Caco-2 (cell line): ENCODE measurements at regions not wholly inside any gene's neighbourhood (a gene's known extent, or its start where the extent isn't known, plus 50 kb on each side); places are given as distances from the start of the nearest gene placed in this dataset.

Source experiments
- BruUV-seq: library from RNA; stranded (reverse); fragments of 400-500 nt; replicated peaks from 2 replicates; lab custom pipeline; 2021; lab: Mats Ljungman, UMichigan
- CTCF ChIA-PET: fragments of 300-600 bp; sonication (Branson Sonifier 250); formaldehyde crosslinking; loops from one replicate; lab custom pipeline; 2022; ENCODE audit warnings: antibody characterized with exemption; lab: Charles Lee
- POLR2A ChIA-PET: fragments of 300-600 bp; sonication (Branson Sonifier 250); formaldehyde crosslinking; loops from one replicate; lab custom pipeline; 2022; ENCODE audit warnings: antibody characterized with exemption; lab: Charles Lee
- DNase-seq, 2 experiments: peaks; one replicate each; pipeline versions ENCODE4 v3.0.0 to v3.0.0-alpha.2; 2020 to 2022
- H3K27me3 ChIP-seq: replicated peaks from 2 replicates; pipeline ENCODE4 v1.6.0; 2011; ENCODE audit warnings: low read length; ENCODE audit not compliant: control insufficient read depth, insufficient read depth
- H3K36me3 ChIP-seq: 2 replicates; pipeline ENCODE4 v1.5.1; 2011; ENCODE audit warnings: low read length; ENCODE audit not compliant: control insufficient read depth, insufficient read depth
- H3K4me1 ChIP-seq: fragments of 250-450 bp; sonication (Bioruptor Pico); 2 replicates; pipeline ENCODE4 v1.5.1; 2020; ENCODE audit warnings: mild to moderate bottlenecking
- H3K4me3 ChIP-seq: 2 replicates; pipeline ENCODE4 v1.5.1; 2011; ENCODE audit warnings: low read depth, mild to moderate bottlenecking, control low read depth, low read length
- H3K9me3 ChIP-seq: fragments of 250-450 bp; sonication (Bioruptor Pico); 2 replicates; pipeline ENCODE4 v1.5.1; 2020; ENCODE audit warnings: mild to moderate bottlenecking, moderate library complexity
- H3K27ac Mint-ChIP-seq: one replicate; pipeline ENCODE4 v1.8.0; 2022; ENCODE audit warnings: mixed read lengths; ENCODE audit not compliant: unreplicated experiment
- H3K27me3 Mint-ChIP-seq: one replicate; pipeline ENCODE4 v1.8.0; 2022; ENCODE audit warnings: mixed read lengths; ENCODE audit not compliant: insufficient read depth, unreplicated experiment
- H3K36me3 Mint-ChIP-seq: one replicate; pipeline ENCODE4 v1.8.0; 2022; ENCODE audit warnings: mild to moderate bottlenecking, mixed read lengths; ENCODE audit not compliant: insufficient read depth, unreplicated experiment
- H3K4me1 Mint-ChIP-seq: one replicate; pipeline ENCODE4 v1.8.0; 2022; ENCODE audit warnings: low read depth, mixed read lengths; ENCODE audit not compliant: unreplicated experiment
- H3K4me3 Mint-ChIP-seq: one replicate; pipeline ENCODE4 v1.8.0; 2022; ENCODE audit warnings: mild to moderate bottlenecking, moderate library complexity, mixed read lengths; ENCODE audit not compliant: unreplicated experiment
- H3K9me3 Mint-ChIP-seq: one replicate; pipeline ENCODE4 v1.8.0; 2022; ENCODE audit warnings: mixed read lengths; ENCODE audit not compliant: unreplicated experiment
- CTCF ChIP-seq, 2 experiments: fragments of 200-600 bp in 1 of 2; IDR thresholded peaks; 1 replicate in 1 of 2; 2 replicates in 1 of 2; pipeline versions ENCODE4 v1.5.1 to v1.8.0; 2011 to 2022; ENCODE audit warnings: antibody characterized with exemption in 1 of 2, control low read depth in 1 of 2, inconsistent platforms in 1 of 2, low read depth in 1 of 2, low read length in 1 of 2, mild to moderate bottlenecking in 1 of 2, moderate library complexity in 1 of 2; ENCODE audit not compliant: insufficient read depth in 1 of 2, severe bottlenecking in 1 of 2, unreplicated experiment in 1 of 2
- intact Hi-C: fragments of 100-400 bp; cut with micrococcal nuclease; formaldehyde crosslinking; loops from one replicate; pipeline ENCODE4 v1.10.0; 2022; ENCODE audit not compliant: unreplicated experiment

- Mint-ChIP-seq H3K9me3 (no peaks in the 10 kb centered on the region), H3K4me1 (no peaks in the 10 kb centered on the region), H3K27me3 (no peaks in the 10 kb centered on the region), H3K4me3 (no peak overlapping the region), H3K36me3 (peaks cover 4% of the 10 kb centered on the region), H3K27ac (no peak overlapping the region)
- Histone ChIP-seq H3K4me3 (no peak overlapping the region), H3K4me1 (no peaks in the 10 kb centered on the region), H3K36me3 (no peaks in the 10 kb centered on the region), H3K27me3 (no peaks in the 10 kb centered on the region), H3K9me3 (no peaks in the 10 kb centered on the region)
- no peak for DNase-seq
- ChIA-PET CTCF (no interaction called here), POLR2A (no interaction called here)
- no peak for TF ChIP-seq CTCF (IDR thresholded peaks at IDR 0.05; ENCODE audit: insufficient read depth in 1 of 2, low read depth in 1 of 2, low read length in 1 of 2, severe bottlenecking in 1 of 2, unreplicated experiment in 1 of 2)
- intact Hi-C loops: no loop called here
- no TSS peak for BruUV-seq
Measured at GRCh38 chr4:151527699-151528098, 118.7 kb downstream of the FHIP1A start.

DNA sequence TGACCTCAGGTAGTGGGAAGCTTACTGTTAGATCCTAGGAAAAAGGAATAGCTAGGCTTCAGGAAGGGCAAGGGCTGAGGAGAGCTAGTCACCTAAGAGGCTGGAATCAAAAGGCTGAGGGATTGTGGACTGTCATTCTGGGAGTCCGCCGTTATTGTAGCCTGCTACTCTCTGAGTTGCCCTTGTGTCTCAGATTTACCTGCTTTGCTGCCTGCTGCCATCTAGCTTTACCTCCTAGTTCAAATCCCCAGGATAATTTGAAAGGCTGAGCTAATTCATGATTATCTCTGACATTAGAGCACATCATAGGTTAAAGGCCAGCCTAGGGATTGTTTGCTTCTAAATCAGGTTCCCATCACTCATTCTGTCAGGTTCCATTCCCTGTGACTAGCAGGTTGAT, 120.2 kb downstream of the FHIP1A start:
- CTCF ChIA-PET: no interaction called here
- BruUV-seq: no TSS peak
- Histone ChIP-seq H3K27me3 (no peaks in the 10 kb centered on the region), H3K36me3 (no peaks in the 10 kb centered on the region), H3K4me1 (no peaks in the 10 kb centered on the region), H3K9me3 (no peaks in the 10 kb centered on the region), H3K4me3 (no peak overlapping the region)
- intact Hi-C loops: no loop called here
- H3K36me3 Mint-ChIP-seq: peaks cover 4% of the 10 kb centered on the region
- H3K4me3 Mint-ChIP-seq: no peak overlapping the region
- no peaks in the 10 kb centered on the region for H3K27me3 Mint-ChIP-seq
- no peak for DNase-seq
- H3K4me1 Mint-ChIP-seq: no peaks in the 10 kb centered on the region
- no peaks in the 10 kb centered on the region for H3K9me3 Mint-ChIP-seq
- POLR2A ChIA-PET: interaction anchor here (0.6 kb wide), 1 partner anchor 165 kb away, joined by 4 read pairs; no protein-coding TSS in a partner anchor
- no peak for TF ChIP-seq CTCF (IDR thresholded peaks at IDR 0.05; ENCODE audit: insufficient read depth in 1 of 2, low read depth in 1 of 2, low read length in 1 of 2, severe bottlenecking in 1 of 2, unreplicated experiment in 1 of 2)
- no peak overlapping the region for H3K27ac Mint-ChIP-seq

DNA sequence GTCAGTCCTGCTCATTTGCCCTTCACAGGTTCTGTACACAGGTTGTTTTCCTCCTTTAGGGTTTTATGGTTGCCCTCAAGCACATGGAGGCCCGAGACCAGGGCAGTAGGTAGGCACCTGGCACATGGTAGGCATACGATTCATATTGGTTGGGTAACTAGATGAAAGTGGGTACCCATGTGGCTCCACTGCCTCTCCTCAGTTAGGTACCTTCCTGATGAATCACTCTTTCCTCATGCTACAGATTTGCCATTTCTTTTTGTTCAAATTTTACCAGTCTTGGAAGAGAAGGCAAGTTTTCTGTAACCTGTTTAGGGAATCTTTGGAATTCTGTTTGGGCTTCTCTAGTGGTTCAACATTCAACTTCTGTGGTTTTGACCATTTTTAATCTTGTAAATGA, 121.3 kb downstream of the FHIP1A start:
- Mint-ChIP-seq H3K9me3 (no peaks in the 10 kb centered on the region), H3K36me3 (no peaks in the 10 kb centered on the region), H3K27ac (no peak overlapping the region), H3K4me3 (no peak overlapping the region), H3K27me3 (no peaks in the 10 kb centered on the region), H3K4me1 (no peaks in the 10 kb centered on the region)
- DNase-seq: no peak
- Histone ChIP-seq H3K4me1 (no peaks in the 10 kb centered on the region), H3K27me3 (no peaks in the 10 kb centered on the region), H3K4me3 (no peak overlapping the region), H3K36me3 (no peaks in the 10 kb centered on the region), H3K9me3 (no peaks in the 10 kb centered on the region)
- no TSS peak for BruUV-seq
- CTCF ChIA-PET: no interaction called here
- intact Hi-C loops: loop anchor here (2.0 kb wide), 1 partner anchor 75 kb away; no protein-coding TSS in a partner anchor
- no peak for TF ChIP-seq CTCF (IDR thresholded peaks at IDR 0.05; ENCODE audit: insufficient read depth in 1 of 2, low read depth in 1 of 2, low read length in 1 of 2, severe bottlenecking in 1 of 2, unreplicated experiment in 1 of 2)
- POLR2A ChIA-PET: no interaction called here
